Neural progenitor cell (in vitro differentiated cells): ENCODE measurements at regions not wholly inside any gene's neighbourhood (a gene's known extent, or its start where the extent isn't known, plus 50 kb on each side); places are given as distances from the start of the nearest gene placed in this dataset.

Source experiments
- DNase-seq: peaks from one replicate; pipeline ENCODE4 v3.0.0-alpha.2; 2016; ENCODE audit warnings: low spot score
- H2AFZ ChIP-seq: fragments of 200-600 bp; sonication (generic); replicated peaks from 2 replicates; pipeline ENCODE4 v1.6.1; 2016; ENCODE audit warnings: antibody characterized with exemption
- H3F3A ChIP-seq: fragments of 200-600 bp; sonication (generic); 2 replicates; pipeline ENCODE4 v1.6.1; 2016; ENCODE audit warnings: antibody characterized with exemption, low read depth
- H3K27ac ChIP-seq: fragments of 200-600 bp; sonication (generic); 2 replicates; pipeline ENCODE4 v1.5.1; 2016; ENCODE audit warnings: mild to moderate bottlenecking
- H3K27me3 ChIP-seq: fragments of 200-600 bp; sonication (generic); 2 replicates; pipeline ENCODE4 v1.6.1; 2016; ENCODE audit warnings: mild to moderate bottlenecking, moderate library complexity
- H3K36me3 ChIP-seq: fragments of 200-600 bp; sonication (generic); 2 replicates; pipeline ENCODE4 v1.5.1; 2016
- H3K4me1 ChIP-seq: fragments of 200-600 bp; sonication (generic); 2 replicates; pipeline ENCODE4 v1.6.1; 2016; ENCODE audit warnings: mixed run types
- H3K4me2 ChIP-seq: fragments of 200-600 bp; sonication (generic); 2 replicates; pipeline ENCODE4 v1.6.1; 2016
- H3K4me3 ChIP-seq: fragments of 200-600 bp; sonication (generic); 2 replicates; pipeline ENCODE4 v1.5.1; 2016
- H3K79me2 ChIP-seq: fragments of 200-600 bp; sonication (generic); 2 replicates; pipeline ENCODE4 v1.6.1; 2016; ENCODE audit warnings: low read depth
- H3K9ac ChIP-seq: fragments of 200-600 bp; sonication (generic); 2 replicates; pipeline ENCODE4 v1.6.1; 2016
- H3K9me3 ChIP-seq: fragments of 200-600 bp; sonication (generic); 2 replicates; pipeline ENCODE4 v1.5.1; 2016; ENCODE audit warnings: low read depth
- H4K20me1 ChIP-seq: fragments of 200-600 bp; sonication (generic); 2 replicates; pipeline ENCODE4 v1.6.1; 2016; ENCODE audit warnings: low read depth
- H3K27ac Mint-ChIP-seq: 3 replicates; pipeline ENCODE4 v1.8.0; 2021; ENCODE audit warnings: mixed read lengths
- H3K27me3 Mint-ChIP-seq: 2 replicates; pipeline ENCODE4 v1.8.0; 2022; ENCODE audit warnings: low read depth, mild to moderate bottlenecking, inconsistent platforms, moderate library complexity, mixed read lengths; ENCODE audit not compliant: insufficient read depth
- H3K36me3 Mint-ChIP-seq: 3 replicates; pipeline ENCODE4 v1.8.0; 2021; ENCODE audit warnings: mixed read lengths
- H3K4me1 Mint-ChIP-seq: 3 replicates; pipeline ENCODE4 v1.8.0; 2021; ENCODE audit warnings: mixed read lengths
- H3K4me3 Mint-ChIP-seq: 3 replicates; pipeline ENCODE4 v1.8.0; 2021; ENCODE audit warnings: mild to moderate bottlenecking, moderate library complexity, mixed read lengths
- H3K9me3 Mint-ChIP-seq: 3 replicates; pipeline ENCODE4 v1.8.0; 2020; ENCODE audit warnings: mixed read lengths
- EZH2 ChIP-seq: fragments of 200-600 bp; sonication (generic); IDR thresholded peaks from 2 replicates; pipeline ENCODE4 v1.6.1; 2017; ENCODE audit warnings: antibody characterized with exemption, mild to moderate bottlenecking, moderate library complexity
- EZH2phosphoT487 ChIP-seq: fragments of 200-600 bp; sonication (generic); IDR thresholded peaks from 2 replicates; pipeline ENCODE4 v1.6.1; 2017; ENCODE audit warnings: antibody characterized with exemption
- TF ChIP-seq, protein P1 (sequence below): fragments of 200-600 bp; sonication (generic); IDR thresholded peaks from 2 replicates; pipeline ENCODE4 v1.5.1; 2017; ENCODE audit warnings: antibody characterized with exemption, mild to moderate bottlenecking

GRCh38 chr4:115629270-115629669, 515.9 kb upstream of the NDST4 start:
- H3K9me3 Mint-ChIP-seq, result peaks cover 1% of the 10 kb centered on the region
- no peaks in the 10 kb centered on the region for H3F3A ChIP-seq
- no peak overlapping the region for H3K27ac ChIP-seq
- TF ChIP-seq, protein P1, sequence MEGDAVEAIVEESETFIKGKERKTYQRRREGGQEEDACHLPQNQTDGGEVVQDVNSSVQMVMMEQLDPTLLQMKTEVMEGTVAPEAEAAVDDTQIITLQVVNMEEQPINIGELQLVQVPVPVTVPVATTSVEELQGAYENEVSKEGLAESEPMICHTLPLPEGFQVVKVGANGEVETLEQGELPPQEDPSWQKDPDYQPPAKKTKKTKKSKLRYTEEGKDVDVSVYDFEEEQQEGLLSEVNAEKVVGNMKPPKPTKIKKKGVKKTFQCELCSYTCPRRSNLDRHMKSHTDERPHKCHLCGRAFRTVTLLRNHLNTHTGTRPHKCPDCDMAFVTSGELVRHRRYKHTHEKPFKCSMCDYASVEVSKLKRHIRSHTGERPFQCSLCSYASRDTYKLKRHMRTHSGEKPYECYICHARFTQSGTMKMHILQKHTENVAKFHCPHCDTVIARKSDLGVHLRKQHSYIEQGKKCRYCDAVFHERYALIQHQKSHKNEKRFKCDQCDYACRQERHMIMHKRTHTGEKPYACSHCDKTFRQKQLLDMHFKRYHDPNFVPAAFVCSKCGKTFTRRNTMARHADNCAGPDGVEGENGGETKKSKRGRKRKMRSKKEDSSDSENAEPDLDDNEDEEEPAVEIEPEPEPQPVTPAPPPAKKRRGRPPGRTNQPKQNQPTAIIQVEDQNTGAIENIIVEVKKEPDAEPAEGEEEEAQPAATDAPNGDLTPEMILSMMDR, result no peak
- TF ChIP-seq EZH2 (no peak), EZH2phosphoT487 (no peak)
- H3K4me3 Mint-ChIP-seq, result no peak overlapping the region
- H3K9me3 ChIP-seq, result no peaks in the 10 kb centered on the region
- H4K20me1 ChIP-seq, result no peaks in the 10 kb centered on the region
- no peak overlapping the region for H3K4me2 ChIP-seq
- no peaks in the 10 kb centered on the region for H3K36me3 Mint-ChIP-seq
- no peak overlapping the region for H3K27ac Mint-ChIP-seq
- H3K4me1 ChIP-seq, result no peaks in the 10 kb centered on the region
- no peaks in the 10 kb centered on the region for H3K4me1 Mint-ChIP-seq
- no peaks in the 10 kb centered on the region for H3K27me3 Mint-ChIP-seq
- H3K36me3 ChIP-seq, result no peaks in the 10 kb centered on the region
- no peak for DNase-seq
- H3K27me3 ChIP-seq, result no peaks in the 10 kb centered on the region
- H3K79me2 ChIP-seq, result no peaks in the 10 kb centered on the region
- H3K4me3 ChIP-seq, result no peak overlapping the region
- no peak overlapping the region for H3K9ac ChIP-seq
- H2AFZ ChIP-seq, result no peak overlapping the region

- H3K9ac ChIP-seq, result no peak overlapping the region
- H3K27me3 ChIP-seq, result no peaks in the 10 kb centered on the region
- no peaks in the 10 kb centered on the region for H3K79me2 ChIP-seq
- Mint-ChIP-seq H3K27ac (no peak overlapping the region), H3K27me3 (no peaks in the 10 kb centered on the region), H3K9me3 (no peaks in the 10 kb centered on the region), H3K4me1 (no peaks in the 10 kb centered on the region), H3K36me3 (no peaks in the 10 kb centered on the region), H3K4me3 (no peak overlapping the region)
- TF ChIP-seq EZH2 (no peak), EZH2phosphoT487 (no peak)
- TF ChIP-seq, protein P1, result no peak
- H3K9me3 ChIP-seq, result no peaks in the 10 kb centered on the region
- no peak for DNase-seq
- no peak overlapping the region for H3K4me3 ChIP-seq
- no peak overlapping the region for H3K27ac ChIP-seq
- no peak overlapping the region for H3K4me2 ChIP-seq
- H3K36me3 ChIP-seq, result no peaks in the 10 kb centered on the region
- no peaks in the 10 kb centered on the region for H3K4me1 ChIP-seq
- H3F3A ChIP-seq, result no peaks in the 10 kb centered on the region
- H4K20me1 ChIP-seq, result no peaks in the 10 kb centered on the region
- no peak overlapping the region for H2AFZ ChIP-seq
Measured at GRCh38 chr4:115609631-115610030, 496.2 kb upstream of the NDST4 start.

GRCh38 chr4:115607311-115607710, 493.9 kb upstream of the NDST4 start:
- Histone ChIP-seq H3K9me3 (no peaks in the 10 kb centered on the region), H3K4me1 (no peaks in the 10 kb centered on the region), H2AFZ (no peak overlapping the region), H3K79me2 (no peaks in the 10 kb centered on the region), H3K27ac (no peak overlapping the region), H4K20me1 (no peaks in the 10 kb centered on the region), H3K4me3 (no peak overlapping the region), H3K9ac (no peak overlapping the region), H3K4me2 (no peak overlapping the region), H3F3A (no peaks in the 10 kb centered on the region), H3K36me3 (no peaks in the 10 kb centered on the region), H3K27me3 (no peaks in the 10 kb centered on the region)
- Mint-ChIP-seq H3K27ac (no peak overlapping the region), H3K36me3 (no peaks in the 10 kb centered on the region), H3K27me3 (no peaks in the 10 kb centered on the region), H3K4me3 (no peak overlapping the region), H3K4me1 (no peaks in the 10 kb centered on the region), H3K9me3 (no peaks in the 10 kb centered on the region)
- no peak for DNase-seq
- TF ChIP-seq EZH2phosphoT487, result no peak
- TF ChIP-seq, protein P1, result no peak
- TF ChIP-seq EZH2, result no peak
